ENCODE measurements at regions not wholly inside any gene's neighbourhood (a gene's known extent, or its start where the extent isn't known, plus 50 kb on each side); places are given as distances from the start of the nearest gene placed in this dataset.

GRCh38 chr13:103931885-103932284 is 865.7 kb upstream of the SLC10A2 start:
- TF ChIP-seq CTCF (IDR thresholded peaks at IDR 0.05; ENCODE audit: borderline replicate concordance, control extremely low read depth, extremely low read depth, insufficient read depth, missing control alignments): no peak
- DNase-seq (ENCODE audit: low spot score): no peak
- in situ Hi-C loops (cut with MboI; ENCODE audit: low sequenced_read_pairs, unreplicated experiment): no loop called here

GRCh38 chr13:103931331-103931845 is 865.2 kb upstream of the SLC10A2 start:
- TF ChIP-seq CTCF (IDR thresholded peaks at IDR 0.05; ENCODE audit: borderline replicate concordance, control extremely low read depth, extremely low read depth, insufficient read depth, missing control alignments): no peak
- DNase-seq (ENCODE audit: low spot score): no peak
- in situ Hi-C loops (cut with MboI; ENCODE audit: low sequenced_read_pairs, unreplicated experiment): no loop called here

DNA sequence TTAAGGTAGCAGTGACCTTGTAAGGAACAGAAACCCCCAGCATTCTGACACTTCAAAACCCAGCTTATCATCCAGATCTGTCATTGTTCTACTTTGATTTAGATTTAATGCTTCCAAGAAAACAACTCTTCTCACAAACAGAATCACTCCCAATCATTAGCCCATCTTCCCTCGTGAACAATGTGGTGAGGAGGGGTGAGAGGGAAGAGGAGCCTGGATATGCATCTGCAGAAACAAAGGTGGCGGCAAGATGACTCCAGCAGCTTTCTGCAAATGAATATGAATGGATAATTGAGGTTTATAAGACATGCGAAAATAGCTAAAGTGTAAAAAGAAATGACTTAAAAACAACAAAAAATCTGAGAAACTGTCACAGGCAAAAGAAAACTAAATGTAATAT is 859.9 kb upstream of the SLC10A2 start:
- in situ Hi-C loops (cut with MboI; ENCODE audit: low sequenced_read_pairs, unreplicated experiment): no loop called here
- TF ChIP-seq CTCF (IDR thresholded peaks at IDR 0.05; ENCODE audit: borderline replicate concordance, control extremely low read depth, extremely low read depth, insufficient read depth, missing control alignments): no peak
- DNase-seq (ENCODE audit: low spot score): no peak

GRCh38 chr13:103908911-103909310 is 842.7 kb upstream of the SLC10A2 start:
- TF ChIP-seq CTCF (IDR thresholded peaks at IDR 0.05; ENCODE audit: borderline replicate concordance, control extremely low read depth, extremely low read depth, insufficient read depth, missing control alignments): no peak
- in situ Hi-C loops (cut with MboI; ENCODE audit: low sequenced_read_pairs, unreplicated experiment): no loop called here
- no peak for DNase-seq (ENCODE audit: low spot score)

DNA sequence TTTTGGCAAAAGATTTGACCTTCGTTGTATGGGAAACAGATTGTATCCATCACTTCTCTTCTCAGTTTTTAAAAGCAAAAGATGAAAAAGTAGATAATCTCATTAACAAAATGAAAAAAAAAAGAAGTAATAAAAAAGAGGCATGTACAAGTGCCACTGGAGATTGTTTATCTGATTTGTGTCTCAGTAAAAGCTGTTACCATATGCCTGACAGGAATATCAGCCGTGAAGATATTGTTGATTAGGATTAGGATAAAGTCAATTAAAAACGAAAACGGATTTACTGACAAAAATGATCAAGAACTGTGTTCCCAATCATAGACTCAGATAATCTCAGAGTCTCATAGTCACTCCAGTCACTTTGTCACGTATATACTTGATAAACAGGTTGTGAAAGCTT is 842.1 kb upstream of the SLC10A2 start:
- DNase-seq (ENCODE audit: low spot score): no peak
- in situ Hi-C loops (cut with MboI; ENCODE audit: low sequenced_read_pairs, unreplicated experiment): no loop called here
- no peak for TF ChIP-seq CTCF (IDR thresholded peaks at IDR 0.05; ENCODE audit: borderline replicate concordance, control extremely low read depth, extremely low read depth, insufficient read depth, missing control alignments)

DNA sequence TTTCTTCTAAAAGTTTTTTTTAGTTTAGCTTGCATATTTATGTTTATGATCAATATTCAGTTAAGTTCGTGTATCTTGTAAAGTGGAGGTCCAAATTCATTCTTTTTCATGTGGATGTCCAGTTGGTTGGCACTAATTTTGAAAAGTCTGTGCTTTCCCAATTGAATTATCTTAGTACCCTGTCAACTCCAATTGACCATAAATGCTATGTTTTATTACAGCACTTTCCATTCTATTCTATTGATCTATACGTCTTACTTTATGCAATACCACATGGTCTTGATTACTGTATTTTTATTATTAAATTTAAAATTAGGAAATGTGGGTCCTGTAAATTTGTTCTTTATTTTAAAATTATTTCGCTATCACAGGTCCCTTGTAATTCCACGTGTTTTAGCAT is 837.6 kb upstream of the SLC10A2 start:
- in situ Hi-C loops (cut with MboI; ENCODE audit: low sequenced_read_pairs, unreplicated experiment): no loop called here
- no peak for TF ChIP-seq CTCF (IDR thresholded peaks at IDR 0.05; ENCODE audit: borderline replicate concordance, control extremely low read depth, extremely low read depth, insufficient read depth, missing control alignments)
- no peak for DNase-seq (ENCODE audit: low spot score)

GRCh38 chr13:103898481-103898880 is 832.3 kb upstream of the SLC10A2 start:
- TF ChIP-seq CTCF (IDR thresholded peaks at IDR 0.05; ENCODE audit: borderline replicate concordance, control extremely low read depth, extremely low read depth, insufficient read depth, missing control alignments): no peak
- in situ Hi-C loops (cut with MboI; ENCODE audit: low sequenced_read_pairs, unreplicated experiment): no loop called here
- no peak for DNase-seq (ENCODE audit: low spot score)

Data from GM13976 (cell line).